ENCODE measurements at regions not wholly inside any gene's neighbourhood (a gene's known extent, or its start where the extent isn't known, plus 50 kb on each side); places are given as distances from the start of the nearest gene placed in this dataset.
"Not testable (repeated sequence)": the region's sequence is repeated elsewhere in the genome, so short reads cannot be mapped to it uniquely, and the experiment has no call there.

- no peak for DNase-seq
Observed at GRCh38 chr6:27617046-27617687, 144.3 kb upstream of the ZNF184 start.

DNA sequence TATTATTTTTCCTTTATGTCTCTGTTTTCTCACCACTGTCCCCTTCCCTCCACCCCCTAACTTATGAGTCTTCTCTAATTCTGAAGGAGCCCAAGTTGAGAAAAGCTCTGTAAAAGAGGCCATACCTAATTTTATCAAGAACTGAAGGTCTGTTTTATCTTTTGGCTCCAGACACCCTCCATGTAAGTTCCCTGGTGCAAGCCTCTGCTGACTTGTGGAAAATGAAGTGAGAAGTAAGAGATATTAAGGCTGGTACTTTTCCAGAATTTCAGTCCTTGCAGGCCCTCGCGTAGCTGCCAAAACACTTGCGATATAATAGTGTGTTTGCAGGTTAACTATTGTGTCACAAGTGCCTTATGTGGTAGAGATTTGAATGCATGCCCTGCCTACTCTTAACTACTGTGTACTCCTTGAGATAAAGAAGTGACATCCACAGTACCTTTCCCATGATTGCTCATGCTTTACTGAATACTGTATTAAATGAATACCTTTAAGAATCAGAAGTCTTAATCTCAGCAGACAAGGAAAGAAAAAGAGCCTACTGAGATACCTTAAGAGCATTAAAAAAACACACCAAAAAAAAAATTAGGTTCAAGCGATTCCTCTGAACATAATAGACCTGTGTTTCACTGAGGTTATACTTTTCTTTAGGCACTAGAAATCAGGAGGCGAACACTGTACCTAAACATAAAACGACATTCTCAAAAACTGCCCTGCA lies 143.6 kb upstream of the ZNF184 start:
- no peak for DNase-seq

GRCh38 chr6:27611451-27611850 lies 138.5 kb upstream of the ZNF184 start:
- no peak for DNase-seq

- DNase-seq, result peak in 1 of 2 experiments; percentile 58
Observed at GRCh38 chr6:27608916-27609883, 136.3 kb upstream of the ZNF184 start.

DNA sequence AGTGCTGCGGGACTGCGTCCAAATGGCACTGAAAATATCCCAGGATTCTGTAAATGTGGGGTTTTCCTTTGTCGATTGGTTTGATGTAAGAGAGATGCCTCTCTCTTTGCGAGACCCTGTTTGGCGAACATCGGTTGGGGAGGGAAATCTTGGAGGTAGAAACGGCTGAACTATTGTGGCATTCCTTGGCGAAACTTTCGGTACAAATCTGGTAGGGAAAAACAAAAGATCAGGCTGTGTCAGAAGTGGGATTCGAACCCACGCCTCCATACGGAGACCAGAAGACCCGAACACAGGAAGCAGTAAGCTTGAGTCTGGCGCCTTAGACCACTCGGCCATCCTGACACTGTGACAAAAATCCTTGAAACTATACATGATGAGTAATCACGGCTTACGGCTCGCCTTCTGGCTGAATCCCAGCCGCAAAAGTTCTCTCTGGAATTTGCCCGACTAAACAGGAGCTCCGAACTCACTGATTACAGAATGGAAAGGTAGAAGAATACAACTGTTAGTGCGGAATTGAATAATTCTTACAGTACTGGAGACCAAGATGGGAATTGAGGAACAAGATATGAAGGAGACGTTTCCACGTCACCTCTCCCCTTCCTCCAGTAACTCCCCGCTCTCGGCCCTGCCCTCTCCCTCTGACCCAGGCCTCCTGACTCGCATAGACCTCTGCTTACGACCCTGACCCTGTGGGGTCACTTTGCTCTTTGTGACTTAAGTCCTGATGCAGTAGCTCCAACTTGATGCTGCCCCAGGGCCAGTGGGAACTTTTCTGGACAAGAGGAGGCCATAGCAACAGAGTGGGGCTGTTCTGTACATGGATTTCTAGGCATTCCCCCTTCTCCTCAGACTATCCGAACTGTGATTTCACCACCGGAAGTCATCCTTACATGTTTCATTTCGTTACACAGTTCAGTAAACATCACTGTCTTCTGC lies 132.8 kb upstream of the ZNF184 start:
- DNase-seq, result no peak

DNA sequence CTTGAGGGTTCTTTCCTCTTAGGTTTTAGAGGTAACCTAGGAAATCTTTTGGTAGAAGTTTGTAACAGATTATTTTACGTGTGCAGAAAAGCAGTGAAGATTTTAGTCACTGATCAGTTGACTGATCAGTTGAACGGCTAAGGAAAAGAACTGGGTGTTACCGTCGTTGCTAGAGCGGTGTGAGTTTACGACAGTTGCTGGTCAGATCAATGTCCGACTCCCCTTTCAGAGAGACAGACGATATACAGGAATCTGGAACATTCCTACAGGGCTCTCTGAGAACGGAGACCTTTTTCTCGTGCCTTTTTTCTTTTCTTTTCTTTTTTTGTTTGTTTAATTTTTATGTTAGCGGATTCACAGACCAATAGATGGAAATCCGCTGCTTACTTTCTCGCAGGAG lies 132.1 kb upstream of the ZNF184 start:
- no peak for DNase-seq

- no peak for DNase-seq
Observed at GRCh38 chr6:27601668-27602254, 128.9 kb upstream of the ZNF184 start.

- no peak for DNase-seq
Observed at GRCh38 chr6:27599859-27600532, 127.1 kb upstream of the ZNF184 start.

GRCh38 chr6:27597031-27597567 lies 124.2 kb upstream of the ZNF184 start:
- not testable (repeated sequence) for DNase-seq

DNA sequence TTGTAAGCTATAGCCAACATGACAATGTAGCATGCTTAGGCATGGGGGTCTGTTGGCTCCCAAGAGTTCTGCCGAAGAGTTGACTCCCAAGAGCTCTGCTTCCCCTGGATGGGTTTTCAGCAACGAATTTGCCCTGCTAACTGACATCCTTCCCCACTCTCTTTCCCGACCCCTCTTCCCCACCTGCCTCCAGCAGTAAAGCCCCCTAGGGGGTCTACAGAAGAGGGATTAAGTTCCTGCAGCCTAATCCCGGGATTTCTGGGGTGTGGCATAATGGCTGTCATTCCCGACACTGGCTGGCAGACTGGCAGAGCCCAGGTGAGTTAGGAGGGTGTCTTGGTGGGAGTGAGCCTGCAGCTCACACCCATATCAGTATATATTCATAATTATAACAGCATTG lies 121.0 kb upstream of the ZNF184 start:
- no peak for DNase-seq

GRCh38 chr6:27593200-27593818 lies 120.4 kb upstream of the ZNF184 start:
- DNase-seq, result no peak

DNA sequence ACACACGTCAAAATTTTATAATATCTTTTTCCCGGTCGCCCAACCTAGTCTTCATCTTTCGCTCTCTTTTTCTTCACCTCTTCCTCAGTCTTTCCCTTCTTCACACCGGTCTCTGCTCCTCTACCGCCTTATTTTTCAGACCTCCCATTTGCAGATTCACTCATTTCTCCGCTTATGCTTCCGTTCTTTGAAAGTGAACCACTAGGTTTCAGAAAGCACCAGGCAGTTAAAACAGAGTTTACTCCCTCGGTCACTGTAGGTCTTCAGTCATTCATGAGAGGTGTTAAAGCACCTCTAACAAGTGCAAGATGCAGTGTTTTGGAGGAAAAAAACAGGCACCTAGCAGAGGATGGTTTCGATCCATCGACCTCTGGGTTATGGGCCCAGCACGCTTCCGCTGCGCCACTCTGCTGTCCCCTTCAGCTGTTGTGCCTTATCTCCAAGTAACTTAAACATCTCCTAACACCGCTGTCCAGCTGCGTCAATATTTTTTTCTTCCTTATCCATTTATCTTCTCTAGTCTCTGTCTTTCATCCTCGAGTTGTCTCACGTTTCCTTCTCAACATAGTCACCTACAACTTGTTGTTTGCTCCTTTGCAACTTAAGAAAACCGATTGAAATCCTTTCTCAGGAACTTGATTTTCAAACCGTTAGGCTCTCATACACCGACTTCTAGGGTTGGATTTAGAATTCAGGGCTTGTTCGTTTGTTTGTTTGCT lies 119.7 kb upstream of the ZNF184 start:
- peak; percentile 21 to 68 for DNase-seq

DNA sequence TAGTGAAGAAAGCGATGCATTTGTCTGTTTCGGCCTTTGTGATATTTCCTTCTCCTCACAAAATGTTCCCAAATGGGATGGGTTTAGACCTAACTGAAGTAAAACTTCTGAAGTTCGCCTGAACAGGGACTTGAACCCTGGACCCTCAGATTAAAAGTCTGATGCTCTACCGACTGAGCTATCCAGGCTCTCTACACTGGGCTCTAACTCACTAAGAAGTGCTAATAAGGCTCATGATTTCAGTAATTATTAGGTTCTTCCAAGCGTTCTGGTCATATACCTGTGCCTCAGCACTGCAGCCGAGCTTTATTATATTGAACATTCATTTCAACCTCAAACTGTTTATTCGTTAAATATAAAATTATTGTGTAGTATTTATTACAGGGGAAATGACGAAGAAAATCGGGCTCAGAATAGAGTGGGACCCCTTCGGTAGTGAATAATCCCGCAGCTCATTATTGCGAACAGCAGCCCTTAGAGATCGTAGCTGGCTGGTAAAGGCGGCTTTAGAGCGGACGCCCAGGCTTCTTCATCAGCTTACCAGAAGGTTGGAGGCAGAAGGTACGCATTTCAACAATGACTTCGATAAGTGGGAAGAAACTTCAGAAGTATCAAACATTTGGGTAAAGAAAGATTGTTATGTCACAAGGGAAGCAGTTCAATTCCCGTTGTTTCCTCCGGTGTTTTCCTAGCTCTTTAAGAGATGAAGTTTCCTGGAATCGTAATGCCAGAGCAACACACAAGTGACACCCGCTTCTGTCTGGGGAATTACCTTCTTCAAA lies 119.0 kb upstream of the ZNF184 start:
- no peak for DNase-seq

GRCh38 chr6:27585316-27585715 lies 112.4 kb upstream of the ZNF184 start:
- DNase-seq, result not testable (repeated sequence)

GRCh38 chr6:27584326-27584725 lies 111.4 kb upstream of the ZNF184 start:
- DNase-seq, result no peak

DNA sequence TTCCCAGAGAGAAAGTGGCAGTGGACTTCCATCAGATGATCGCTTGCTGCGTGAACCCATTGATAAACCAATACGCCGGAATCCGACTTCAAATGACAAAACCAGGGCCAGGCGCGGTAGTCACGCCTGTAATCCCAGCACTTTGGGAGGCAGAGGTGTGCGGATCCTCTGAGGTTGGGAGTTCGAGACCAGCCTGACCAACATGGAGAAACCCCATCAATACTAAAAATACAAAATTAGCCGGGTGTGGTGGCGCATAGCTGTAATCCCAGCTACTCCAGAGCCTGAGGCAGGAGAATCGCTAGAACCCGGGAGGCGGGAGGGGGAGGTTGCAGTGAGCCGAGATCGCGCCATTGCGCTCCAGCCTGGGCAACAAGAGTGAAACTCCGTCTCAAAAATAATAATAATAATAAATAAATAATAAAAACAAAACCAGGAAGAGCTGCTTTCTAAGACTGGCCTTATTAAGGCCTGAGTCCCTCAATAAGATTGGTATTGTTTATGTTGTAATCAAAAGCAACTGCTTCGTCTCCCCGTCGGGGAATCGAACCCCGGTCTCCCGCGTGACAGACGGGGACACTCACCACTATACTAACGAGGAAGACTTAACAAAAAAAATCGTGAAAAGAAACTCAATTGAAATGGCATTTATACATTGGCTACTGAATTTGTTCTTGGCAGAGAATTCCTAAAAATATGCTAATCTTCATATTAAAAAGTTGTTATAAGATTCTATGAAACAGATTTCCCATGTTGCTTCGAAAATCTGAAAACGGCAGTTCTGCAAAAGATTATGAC lies 110.2 kb upstream of the ZNF184 start:
- peak in 1 of 2 experiments; percentile 22 for DNase-seq

DNA sequence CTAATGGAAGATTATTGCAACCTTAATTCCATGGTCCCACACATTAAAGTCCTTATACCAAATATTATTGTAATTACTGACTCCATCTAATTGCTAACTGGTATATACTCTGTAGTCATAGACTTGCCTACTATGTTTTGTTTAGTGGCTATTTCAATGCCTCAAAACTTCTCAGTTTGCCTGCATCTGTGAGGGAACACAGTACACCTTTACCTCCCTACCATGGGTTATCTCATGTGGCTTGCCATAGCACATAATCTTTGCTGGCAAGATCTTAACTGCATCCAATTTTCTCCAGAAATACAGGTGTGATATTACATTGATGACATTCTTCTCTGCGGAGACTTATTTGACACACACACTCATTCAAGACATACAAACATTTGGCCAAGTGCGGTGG lies 107.1 kb upstream of the ZNF184 start:
- no peak for DNase-seq

- no peak for DNase-seq
Observed at GRCh38 chr6:27577922-27578321, 105.0 kb upstream of the ZNF184 start.

Data from NCI-H526 (cell line).